Cardiac fibroblast (primary cell): ENCODE measurements at regions not wholly inside any gene's neighbourhood (a gene's known extent, or its start where the extent isn't known, plus 50 kb on each side); places are given as distances from the start of the nearest gene placed in this dataset.
A peak's percentile ranks its signal among the peaks of the same experiment; 100 is the strongest.

ENCODE experiments used
- DNase-seq, 2 donors: peaks; one replicate each; pipeline versions ENCODE4 v3.0.0 to v3.0.0-alpha.2; 2010; ENCODE audit warnings: low read depth in 2 of 2
- H3K4me3 ChIP-seq, 2 donors: replicated peaks in 1 of 2; 1 replicate in 1 of 2; 2 replicates in 1 of 2; pipeline ENCODE4 v1.5.1; 2011; ENCODE audit warnings: low read depth in 2 of 2, low read length in 2 of 2, mild to moderate bottlenecking in 2 of 2, moderate library complexity in 1 of 2
- CTCF ChIP-seq: IDR thresholded peaks from one replicate; pipeline ENCODE4 v1.5.1; 2011; ENCODE audit warnings: low read depth, mild to moderate bottlenecking, low read length, inconsistent platforms

- no peak for TF ChIP-seq CTCF
- DNase-seq = no peak
- no peak overlapping the region for H3K4me3 ChIP-seq
Observed at GRCh38 chr10:109746861-109747260, 176.4 kb downstream of the XPNPEP1 start.

GRCh38 chr10:109744020-109744419 is 179.3 kb downstream of the XPNPEP1 start:
- no peak for DNase-seq

GRCh38 chr10:109743574-109743973 is 179.7 kb downstream of the XPNPEP1 start:
- no peak overlapping the region for H3K4me3 ChIP-seq
- peak in 1 of 2 donors; percentile 35 for DNase-seq
- TF ChIP-seq CTCF = no peak

More at GRCh38 chr10:109744020-109744419, 179.3 kb downstream of the XPNPEP1 start:
- no peak overlapping the region for H3K4me3 ChIP-seq
- no peak for TF ChIP-seq CTCF

- H3K4me3 ChIP-seq = no peak overlapping the region
- TF ChIP-seq CTCF = no peak
- no peak for DNase-seq
Observed at GRCh38 chr10:109743146-109743545, 180.2 kb downstream of the XPNPEP1 start.

GRCh38 chr10:109741712-109742111 is 181.6 kb downstream of the XPNPEP1 start:
- no peak overlapping the region for H3K4me3 ChIP-seq
- TF ChIP-seq CTCF = no peak
- no peak for DNase-seq

- H3K4me3 ChIP-seq = no peak overlapping the region
- TF ChIP-seq CTCF = no peak
- DNase-seq = peak in 1 of 2 donors; percentile 45
Observed at GRCh38 chr10:109740436-109740835, 182.9 kb downstream of the XPNPEP1 start.

GRCh38 chr10:109737626-109738025 is 185.7 kb downstream of the XPNPEP1 start:
- no peak for DNase-seq
- no peak overlapping the region for H3K4me3 ChIP-seq
- TF ChIP-seq CTCF = no peak
